GM12878 (cell line): ENCODE measurements at regions not wholly inside any gene's neighbourhood (a gene's known extent, or its start where the extent isn't known, plus 50 kb on each side); places are given as distances from the start of the nearest gene placed in this dataset.

Experiments used
- ATAC-seq: fragments of 200-7000 bp; cut with Tn5 transposase; 3 replicates; pipeline ENCODE4 v1.9.1; 2020; ENCODE audit warnings: mild to moderate bottlenecking, moderate library complexity
- BruUV-seq: library from RNA; stranded (reverse); fragments of 400-500 nt; replicated peaks from 2 replicates; lab custom pipeline; 2021; lab: Mats Ljungman, UMichigan
- CTCF ChIA-PET: fragments of 300-600 bp; sonication (Branson Sonifier 250); formaldehyde crosslinking; extraction: SDS; loops from one replicate; lab custom pipeline; 2021; ENCODE audit warnings: inconsistent platforms; lab: Yijun Ruan, JAX
- POLR2A ChIA-PET: fragments of 350-600 bp; formaldehyde crosslinking; extraction: SDS; loops from one replicate; lab custom pipeline; 2021; ENCODE audit warnings: inconsistent platforms; lab: Charles Lee
- RAD21 ChIA-PET: fragments of 300-600 bp; sonication (Branson Sonifier 250); formaldehyde crosslinking; loops from one replicate; lab custom pipeline; 2023; ENCODE audit warnings: antibody characterized with exemption; ENCODE audit not compliant: unreplicated experiment; lab: Charles Lee
- SMC1A ChIA-PET: fragments of 300-600 bp; sonication (Branson Sonifier 250); formaldehyde crosslinking; loops from one replicate; lab custom pipeline; 2023; ENCODE audit not compliant: unreplicated experiment, uncharacterized antibody; lab: Charles Lee
- DNase-seq: peaks from one replicate; pipeline ENCODE4 v3.0.0-alpha.2; 2011; ENCODE audit warnings: low read depth, low spot score
- FAIRE-seq: peaks from 3 replicates; lab custom pipeline; 2011; peaks lifted over from hg19 to GRCh38; lab: Jason Lieb, UNC
- H2AFZ ChIP-seq: 2 replicates; pipeline ENCODE4 v1.6.0; 2011; ENCODE audit warnings: low read depth, low read length, control low read depth; ENCODE audit not compliant: control insufficient read depth
- H3K27ac ChIP-seq: 2 replicates; pipeline ENCODE4 v1.5.1; 2011; ENCODE audit warnings: control low read depth; ENCODE audit not compliant: control insufficient read depth, insufficient read depth
- H3K27me3 ChIP-seq, 2 experiments: replicated peaks in 1 of 2; 2 replicates each; pipeline versions ENCODE4 v1.6.0 to v1.6.1; 2011; ENCODE audit warnings: low read length in 1 of 2; ENCODE audit not compliant: control insufficient read depth in 2 of 2, insufficient read depth in 2 of 2
- H3K36me3 ChIP-seq, 2 experiments: 2 replicates each; pipeline ENCODE4 v1.5.1; 2011; ENCODE audit warnings: low read length in 1 of 2; ENCODE audit not compliant: control insufficient read depth in 2 of 2, insufficient read depth in 2 of 2
- H3K4me1 ChIP-seq: 2 replicates; pipeline ENCODE4 v1.6.1; 2011; ENCODE audit warnings: mild to moderate bottlenecking, low read length, moderate library complexity, mixed read lengths; ENCODE audit not compliant: control insufficient read depth, insufficient read depth
- H3K4me2 ChIP-seq: 2 replicates; pipeline ENCODE4 v1.6.0; 2011; ENCODE audit warnings: control low read depth; ENCODE audit not compliant: control insufficient read depth, insufficient read depth
- H3K4me3 ChIP-seq: fragments of 200-600 bp; sonication (generic); 2 replicates; pipeline ENCODE4 v1.5.1; 2016
- H3K79me2 ChIP-seq: 2 replicates; pipeline ENCODE4 v1.6.0; 2011; ENCODE audit warnings: low read length; ENCODE audit not compliant: control insufficient read depth, insufficient read depth
- H3K9ac ChIP-seq: 2 replicates; pipeline ENCODE4 v1.8.0; 2011; ENCODE audit warnings: low read length, control low read depth, mixed read lengths; ENCODE audit not compliant: control insufficient read depth, insufficient read depth
- H3K9me3 ChIP-seq: replicated peaks from 3 replicates; pipeline ENCODE4 v1.5.1; 2011; ENCODE audit warnings: mild to moderate bottlenecking, low read length; ENCODE audit not compliant: control insufficient read depth, insufficient read depth
- H4K20me1 ChIP-seq: 2 replicates; pipeline ENCODE4 v1.6.0; 2011; ENCODE audit not compliant: control insufficient read depth, insufficient read depth
- BCL11A ChIP-seq: IDR thresholded peaks from 2 replicates; pipeline ENCODE4 v1.6.1; 2011; ENCODE audit warnings: low read depth, low read length
- BMI1 ChIP-seq: fragments of 450-650 bp; IDR thresholded peaks from 2 replicates; pipeline ENCODE4 v1.6.1; 2016; ENCODE audit warnings: mild to moderate bottlenecking, moderate library complexity, borderline replicate concordance
- EP300 ChIP-seq, 2 experiments: fragments of 150-350 bp in 1 of 2; IDR thresholded peaks; 2 replicates each; pipeline ENCODE4 v1.6.1; 2011 to 2012; ENCODE audit warnings: low read depth in 2 of 2, low read length in 2 of 2, borderline replicate concordance in 1 of 2, improper control_type of control experiment in 1 of 2, inconsistent platforms in 1 of 2; ENCODE audit not compliant: control insufficient read depth in 1 of 2
- ESRRA ChIP-seq: IDR thresholded peaks from 2 replicates; pipeline ENCODE4 v1.6.1; 2012; ENCODE audit warnings: mild to moderate bottlenecking, low read length, improper control_type of control experiment
- FOXK2 ChIP-seq: fragments of 450-650 bp; IDR thresholded peaks from 2 replicates; pipeline ENCODE4 v1.6.1; 2017; ENCODE audit warnings: mild to moderate bottlenecking, moderate library complexity
- IKZF1 ChIP-seq: fragments of 450-650 bp; conservative IDR thresholded peaks from 2 replicates; pipeline ENCODE4 v1.6.1; 2017; ENCODE audit warnings: antibody characterized with exemption, mild to moderate bottlenecking
- IRF4 ChIP-seq: IDR thresholded peaks from 2 replicates; pipeline ENCODE4 v1.6.1; 2011; ENCODE audit warnings: low read depth, low read length
- MXI1 ChIP-seq: fragments of 150-350 bp; IDR thresholded peaks from 2 replicates; pipeline ENCODE4 v1.6.1; 2011; ENCODE audit warnings: low read depth, mild to moderate bottlenecking, inconsistent platforms, low read length, improper control_type of control experiment
- MYC ChIP-seq: IDR thresholded peaks from 2 replicates; pipeline ENCODE4 v1.6.1; 2011; ENCODE audit warnings: mild to moderate bottlenecking, low read length, moderate library complexity, inconsistent platforms; ENCODE audit not compliant: insufficient read depth, insufficient replicate concordance, insufficient read length, severe bottlenecking
- NFYB ChIP-seq: IDR thresholded peaks from 2 replicates; pipeline ENCODE4 v1.6.1; 2011; ENCODE audit warnings: low read depth, mild to moderate bottlenecking, low read length, improper control_type of control experiment, moderate library complexity; ENCODE audit not compliant: insufficient read depth
- POLR2A ChIP-seq: IDR thresholded peaks from 2 replicates; pipeline ENCODE4 v1.6.1; 2011; ENCODE audit warnings: low read depth, mild to moderate bottlenecking, low read length
- POLR2AphosphoS5 ChIP-seq: IDR thresholded peaks from 2 replicates; pipeline ENCODE4 v1.6.1; 2011; ENCODE audit warnings: mild to moderate bottlenecking, low read length, inconsistent platforms
- SKIL ChIP-seq: fragments of 450-650 bp; IDR thresholded peaks from 2 replicates; pipeline ENCODE4 v1.6.1; 2017; ENCODE audit warnings: mild to moderate bottlenecking, low read depth, inconsistent platforms; ENCODE audit not compliant: poor library complexity, severe bottlenecking
- SMAD1 ChIP-seq: fragments of 450-650 bp; IDR thresholded peaks from 2 replicates; pipeline ENCODE4 v1.6.1; 2018; ENCODE audit warnings: mild to moderate bottlenecking, low read depth; ENCODE audit not compliant: partially characterized antibody
- TCF7 ChIP-seq: IDR thresholded peaks from 2 replicates; pipeline ENCODE4 v1.6.1; 2014; ENCODE audit warnings: antibody characterized with exemption, borderline replicate concordance
- YBX1 ChIP-seq: fragments of 450-650 bp; IDR thresholded peaks from 2 replicates; pipeline ENCODE4 v1.6.1; 2016; ENCODE audit warnings: antibody characterized with exemption
- ZNF274 ChIP-seq: IDR thresholded peaks from one replicate; pipeline ENCODE4 v1.8.0; 2011; ENCODE audit not compliant: insufficient read length, insufficient read depth
- WGBS: methylation state at CpG from one replicate; pipeline ENCODE4 v1.1.6; 2016; ENCODE audit warnings: low lambda C conversion rate; ENCODE audit not compliant: insufficient replicate concordance, insufficient coverage; ENCODE audit errors: missing lambda C conversion rate; 5-methylcytosine and 5-hydroxymethylcytosine counted together
- in situ Hi-C: fragments of 300-500 bp; cut with MboI; formaldehyde crosslinking; loops from 9 replicates; pipeline ENCODE4 v1.14.3; 2018; ENCODE audit warnings: mixed read lengths
- intact Hi-C: fragments of 100-400 bp; cut with micrococcal nuclease; formaldehyde crosslinking; loops from one replicate; pipeline ENCODE4 v1.14.2; 2022; ENCODE audit not compliant: unreplicated experiment

GRCh38 chr4:34196375-34196774 is 2047.9 kb downstream of the ARAP2 start:
- Histone ChIP-seq H3K9ac (no peak overlapping the region), H3K9me3 (no peaks in the 10 kb centered on the region), H3K79me2 (no peaks in the 10 kb centered on the region), H3K27me3 (no peaks in the 10 kb centered on the region), H3K4me2 (no peak overlapping the region), H3K4me1 (no peaks in the 10 kb centered on the region), H3K36me3 (no peaks in the 10 kb centered on the region), H2AFZ (no peak overlapping the region), H3K4me3 (no peak overlapping the region), H4K20me1 (no peaks in the 10 kb centered on the region), H3K27ac (no peak overlapping the region)
- in situ Hi-C loops: no loop called here
- FAIRE-seq (no peak), DNase-seq (no peak), ATAC-seq (no peak)
- BruUV-seq: no TSS peak
- TF ChIP-seq FOXK2 (no peak), BCL11A (no peak), TCF7 (no peak), IKZF1 (no peak), ZNF274 (no peak), EP300 (IDR thresholded peaks at IDR 0.05; ENCODE audit: borderline replicate concordance in 1 of 2, control insufficient read depth in 1 of 2, low read depth in 2 of 2, low read length in 2 of 2) (no peak), SKIL (no peak), POLR2A (no peak), MXI1 (no peak), NFYB (no peak), POLR2AphosphoS5 (no peak), BMI1 (no peak), IRF4 (no peak), ESRRA (no peak), MYC (no peak), YBX1 (no peak), SMAD1 (no peak)
- intact Hi-C loops: no loop called here
- SMC1A ChIA-PET: no interaction called here
- RAD21 ChIA-PET: no interaction called here
- 2% methylated on average over 2 of the region's 2 CpGs for WGBS
- CTCF ChIA-PET: interaction anchor here (0.6 kb wide), 1 partner anchor 12 kb away, joined by 4 read pairs; no protein-coding TSS in a partner anchor
- POLR2A ChIA-PET: no interaction called here
